ENCODE measurements at regions not wholly inside any gene's neighbourhood (a gene's known extent, or its start where the extent isn't known, plus 50 kb on each side); places are given as distances from the start of the nearest gene placed in this dataset.

GRCh38 chr2:60094450-60094929 lies 459.0 kb downstream of the BCL11A start:
- intact Hi-C loops (cut with DNase I) = no loop called here
- H3K4me3 ChIP-seq = no peak overlapping the region
- no peaks in the 10 kb centered on the region for H3K36me3 ChIP-seq
- no peaks in the 10 kb centered on the region for H3K9me3 ChIP-seq
- TF ChIP-seq CTCF (IDR thresholded peaks at IDR 0.05) = no peak
- 45 to 51% methylated on average over 3 of the region's 3 CpGs for whole genome bisulfite sequencing, 2 donors
- peak overlapping the region in 9 of 10 donors; percentile 11 to 68 (median 47) for H3K27ac ChIP-seq
- DNase-seq (peak in 1 of 2 donors; percentile 26), ATAC-seq (peak; percentile 6 to 94 (median 86))
- H3K4me1 ChIP-seq = peaks cover 0 to 15% (median 0%) of the 10 kb centered on the region in 9 donors
- H3K27me3 ChIP-seq = no peaks in the 10 kb centered on the region

- Histone ChIP-seq H3K27ac (no peak overlapping the region), H3K36me3 (no peaks in the 10 kb centered on the region), H3K4me3 (no peak overlapping the region), H3K27me3 (no peaks in the 10 kb centered on the region), H3K9me3 (no peaks in the 10 kb centered on the region), H3K4me1 (peaks cover 0 to 15% (median 0%) of the 10 kb centered on the region in 9 donors)
- intact Hi-C loops (cut with DNase I) = no loop called here
- no peak for TF ChIP-seq CTCF (IDR thresholded peaks at IDR 0.05)
- DNase-seq = no peak
- WGBS, 2 donors = 91 to 94% methylated on average over 2 of the region's 2 CpGs
- ATAC-seq = no peak
These were observed 460.7 kb downstream of the BCL11A start for GRCh38 chr2:60092781-60093180.

GRCh38 chr2:60091894-60092293 lies 461.6 kb downstream of the BCL11A start:
- Histone ChIP-seq H3K4me3 (no peak overlapping the region), H3K9me3 (no peaks in the 10 kb centered on the region), H3K27me3 (no peaks in the 10 kb centered on the region), H3K4me1 (peaks cover 0 to 15% (median 0%) of the 10 kb centered on the region in 9 donors), H3K36me3 (no peaks in the 10 kb centered on the region), H3K27ac (no peak overlapping the region)
- 77 to 78% methylated on average over 5 of the region's 5 CpGs for WGBS, 2 donors
- no peak for DNase-seq
- intact Hi-C loops (cut with DNase I) = no loop called here
- ATAC-seq = no peak
- no peak for TF ChIP-seq CTCF (IDR thresholded peaks at IDR 0.05)

GRCh38 chr2:60091266-60091665 lies 462.2 kb downstream of the BCL11A start:
- no peak for TF ChIP-seq CTCF (IDR thresholded peaks at IDR 0.05)
- H3K9me3 ChIP-seq = no peaks in the 10 kb centered on the region
- no peaks in the 10 kb centered on the region for H3K27me3 ChIP-seq
- 27 to 36% methylated on average over 2 of the region's 2 CpGs for WGBS, 2 donors
- no peak for DNase-seq
- peaks cover 0 to 15% (median 0%) of the 10 kb centered on the region in 9 donors for H3K4me1 ChIP-seq
- no peak for ATAC-seq
- no peak overlapping the region for H3K4me3 ChIP-seq
- H3K27ac ChIP-seq = no peak overlapping the region
- H3K36me3 ChIP-seq = no peaks in the 10 kb centered on the region
- intact Hi-C loops (cut with DNase I) = no loop called here

Measured in heart right ventricle (tissue), 16 donors.